K562 (cell line): ENCODE measurements at regions not wholly inside any gene's neighbourhood (a gene's known extent, or its start where the extent isn't known, plus 50 kb on each side); places are given as distances from the start of the nearest gene placed in this dataset.

ENCODE experiments used
- MAX ChIP-seq: sonication (generic); formaldehyde crosslinking; IDR thresholded peaks from 2 replicates; pipeline ENCODE4 v1.9.0; 2022; ENCODE audit warnings: mild to moderate bottlenecking, missing genetic modification reagents
- YY1 ChIP-seq, 3 experiments: IDR thresholded peaks; 2 replicates each; pipeline ENCODE4 v1.6.1; 2011; ENCODE audit warnings: low read length in 2 of 3, mild to moderate bottlenecking in 2 of 3, moderate library complexity in 2 of 3, borderline replicate concordance in 1 of 3, control low read depth in 1 of 3, low read depth in 1 of 3; ENCODE audit not compliant: insufficient read depth in 3 of 3, insufficient replicate concordance in 2 of 3, control insufficient read depth in 1 of 3, insufficient read length in 1 of 3; ENCODE audit errors: extremely low read depth in 1 of 3
- TF ChIP-seq, protein P1 (sequence below), 3 experiments: IDR thresholded peaks in 2 of 3; conservative IDR thresholded peaks in 1 of 3; 2 replicates each; pipeline ENCODE4 v1.5.1; 2011 to 2012; ENCODE audit warnings: low read length in 3 of 3, mild to moderate bottlenecking in 3 of 3, control low read depth in 2 of 3, improper control_type of control experiment in 1 of 3, inconsistent platforms in 1 of 3, low read depth in 1 of 3, mixed read lengths in 1 of 3, moderate library complexity in 1 of 3; ENCODE audit not compliant: insufficient read depth in 2 of 3
- TF ChIP-seq, protein P2 (sequence below): fragments of 450-650 bp; IDR thresholded peaks from one replicate; pipeline ENCODE4 v1.6.1; 2018; ENCODE audit warnings: mild to moderate bottlenecking, moderate library complexity; ENCODE audit not compliant: partially characterized antibody

- no peak for TF ChIP-seq MAX (CRISPR knock-in tag)
- TF ChIP-seq, protein P1, sequence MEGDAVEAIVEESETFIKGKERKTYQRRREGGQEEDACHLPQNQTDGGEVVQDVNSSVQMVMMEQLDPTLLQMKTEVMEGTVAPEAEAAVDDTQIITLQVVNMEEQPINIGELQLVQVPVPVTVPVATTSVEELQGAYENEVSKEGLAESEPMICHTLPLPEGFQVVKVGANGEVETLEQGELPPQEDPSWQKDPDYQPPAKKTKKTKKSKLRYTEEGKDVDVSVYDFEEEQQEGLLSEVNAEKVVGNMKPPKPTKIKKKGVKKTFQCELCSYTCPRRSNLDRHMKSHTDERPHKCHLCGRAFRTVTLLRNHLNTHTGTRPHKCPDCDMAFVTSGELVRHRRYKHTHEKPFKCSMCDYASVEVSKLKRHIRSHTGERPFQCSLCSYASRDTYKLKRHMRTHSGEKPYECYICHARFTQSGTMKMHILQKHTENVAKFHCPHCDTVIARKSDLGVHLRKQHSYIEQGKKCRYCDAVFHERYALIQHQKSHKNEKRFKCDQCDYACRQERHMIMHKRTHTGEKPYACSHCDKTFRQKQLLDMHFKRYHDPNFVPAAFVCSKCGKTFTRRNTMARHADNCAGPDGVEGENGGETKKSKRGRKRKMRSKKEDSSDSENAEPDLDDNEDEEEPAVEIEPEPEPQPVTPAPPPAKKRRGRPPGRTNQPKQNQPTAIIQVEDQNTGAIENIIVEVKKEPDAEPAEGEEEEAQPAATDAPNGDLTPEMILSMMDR (IDR thresholded peaks at IDR 0.05 in 2 of 3, conservative IDR thresholded peaks at IDR 0.05 in 1 of 3; ENCODE audit: insufficient read depth in 2 of 3, low read depth in 1 of 3, low read length in 3 of 3), result no peak
- TF ChIP-seq, protein P2, sequence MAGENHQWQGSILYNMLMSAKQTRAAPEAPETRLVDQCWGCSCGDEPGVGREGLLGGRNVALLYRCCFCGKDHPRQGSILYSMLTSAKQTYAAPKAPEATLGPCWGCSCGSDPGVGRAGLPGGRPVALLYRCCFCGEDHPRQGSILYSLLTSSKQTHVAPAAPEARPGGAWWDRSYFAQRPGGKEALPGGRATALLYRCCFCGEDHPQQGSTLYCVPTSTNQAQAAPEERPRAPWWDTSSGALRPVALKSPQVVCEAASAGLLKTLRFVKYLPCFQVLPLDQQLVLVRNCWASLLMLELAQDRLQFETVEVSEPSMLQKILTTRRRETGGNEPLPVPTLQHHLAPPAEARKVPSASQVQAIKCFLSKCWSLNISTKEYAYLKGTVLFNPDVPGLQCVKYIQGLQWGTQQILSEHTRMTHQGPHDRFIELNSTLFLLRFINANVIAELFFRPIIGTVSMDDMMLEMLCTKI, result no peak
- no peak for TF ChIP-seq YY1 (IDR thresholded peaks at IDR 0.05; ENCODE audit: borderline replicate concordance in 1 of 3, control insufficient read depth in 1 of 3, extremely low read depth in 1 of 3, insufficient read depth in 3 of 3, insufficient read length in 1 of 3, insufficient replicate concordance in 2 of 3, low read depth in 1 of 3, low read length in 2 of 3)
Measured at GRCh38 chr15:99481951-99482230, 83.9 kb upstream of the MEF2A start.
